H9 (cell line): ENCODE measurements at regions not wholly inside any gene's neighbourhood (a gene's known extent, or its start where the extent isn't known, plus 50 kb on each side); places are given as distances from the start of the nearest gene placed in this dataset.

Experiments used
- DNase-seq: peaks from one replicate; pipeline ENCODE4 v3.0.0-alpha.2; 2017
- H2AFZ ChIP-seq: one replicate; pipeline ENCODE4 v1.6.1; 2013; ENCODE audit warnings: mild to moderate bottlenecking, low read length, control low read depth, moderate library complexity
- H2AK5ac ChIP-seq: 2 replicates; pipeline ENCODE4 v1.6.1; 2013; ENCODE audit warnings: low read length, control low read depth, mixed read lengths; ENCODE audit not compliant: insufficient read length
- H2BK120ac ChIP-seq: one replicate; pipeline ENCODE4 v1.6.1; 2013; ENCODE audit warnings: low read depth, mild to moderate bottlenecking, low read length, control low read depth, inconsistent platforms; ENCODE audit not compliant: poor library complexity, severe bottlenecking
- H2BK12ac ChIP-seq: 2 replicates; pipeline ENCODE4 v1.6.1; 2013; ENCODE audit warnings: low read length, control low read depth, mixed read lengths, low read depth; ENCODE audit not compliant: insufficient read length
- H2BK15ac ChIP-seq: 2 replicates; pipeline ENCODE4 v1.6.1; 2013; ENCODE audit warnings: low read depth, low read length, control low read depth
- H2BK20ac ChIP-seq: one replicate; pipeline ENCODE4 v1.6.1; 2013; ENCODE audit warnings: low read depth, mild to moderate bottlenecking, low read length, control low read depth, inconsistent platforms; ENCODE audit not compliant: poor library complexity, severe bottlenecking
- H2BK5ac ChIP-seq: 2 replicates; pipeline ENCODE4 v1.6.1; 2013; ENCODE audit warnings: low read length, control low read depth, mixed read lengths; ENCODE audit not compliant: insufficient read length
- H3K14ac ChIP-seq: 2 replicates; pipeline ENCODE4 v1.6.1; 2013; ENCODE audit warnings: low read length, control low read depth; ENCODE audit not compliant: insufficient read depth
- H3K18ac ChIP-seq: 2 replicates; pipeline ENCODE4 v1.6.1; 2013; ENCODE audit warnings: low read depth, mild to moderate bottlenecking, mixed read lengths, low read length, control low read depth; ENCODE audit not compliant: insufficient read length
- H3K23ac ChIP-seq: 2 replicates; pipeline ENCODE4 v1.6.1; 2013; ENCODE audit warnings: low read length, control low read depth, mixed read lengths, low read depth; ENCODE audit not compliant: insufficient read length
- H3K23me2 ChIP-seq: 2 replicates; pipeline ENCODE4 v1.6.1; 2013; ENCODE audit warnings: low read depth, mild to moderate bottlenecking, mixed read lengths, low read length, control low read depth; ENCODE audit not compliant: insufficient read length, poor library complexity, severe bottlenecking
- H3K27ac ChIP-seq: 2 replicates; pipeline ENCODE4 v1.5.1; 2013; ENCODE audit warnings: low read length, control low read depth, mixed read lengths, low read depth; ENCODE audit not compliant: insufficient read length
- H3K27me3 ChIP-seq: 2 replicates; pipeline ENCODE4 v1.6.1; 2013; ENCODE audit warnings: low read length, control low read depth, inconsistent platforms; ENCODE audit not compliant: insufficient read depth
- H3K4ac ChIP-seq: 2 replicates; pipeline ENCODE4 v1.6.1; 2013; ENCODE audit warnings: low read depth, mild to moderate bottlenecking, control low read depth, inconsistent platforms, low read length, moderate library complexity
- H3K4me1 ChIP-seq: 2 replicates; pipeline ENCODE4 v1.6.1; 2013; ENCODE audit warnings: low read length, control low read depth, inconsistent platforms; ENCODE audit not compliant: insufficient read depth
- H3K4me2 ChIP-seq: 2 replicates; pipeline ENCODE4 v1.6.1; 2013; ENCODE audit warnings: low read length, control low read depth, mixed read lengths; ENCODE audit not compliant: insufficient read length, insufficient read depth
- H3K56ac ChIP-seq: 2 replicates; pipeline ENCODE4 v1.6.1; 2013; ENCODE audit warnings: low read depth, mild to moderate bottlenecking, mixed read lengths, low read length, control low read depth; ENCODE audit not compliant: insufficient read length
- H3K79me1 ChIP-seq: 2 replicates; pipeline ENCODE4 v1.6.1; 2013; ENCODE audit warnings: low read depth, mild to moderate bottlenecking, moderate library complexity, low read length, control low read depth, inconsistent platforms; ENCODE audit not compliant: insufficient read depth, poor library complexity, severe bottlenecking
- H3K79me2 ChIP-seq: 2 replicates; pipeline ENCODE4 v1.6.1; 2013; ENCODE audit warnings: low read length, control low read depth, inconsistent platforms; ENCODE audit not compliant: insufficient read depth
- H3K9ac ChIP-seq: 2 replicates; pipeline ENCODE4 v1.6.1; 2013; ENCODE audit warnings: low read length, control low read depth, mixed read lengths; ENCODE audit not compliant: insufficient read length; ENCODE audit errors: extremely low read depth
- H3K9me3 ChIP-seq: one replicate; pipeline ENCODE4 v1.6.1; 2013; ENCODE audit warnings: low read depth, low read length, inconsistent platforms; ENCODE audit not compliant: control insufficient read depth
- H3T11ph ChIP-seq: one replicate; pipeline ENCODE4 v1.6.1; 2013; ENCODE audit warnings: mild to moderate bottlenecking, low read length, control low read depth, inconsistent platforms
- H4K20me1 ChIP-seq: one replicate; pipeline ENCODE4 v1.6.1; 2013; ENCODE audit not compliant: control insufficient read depth, insufficient read length, insufficient read depth
- H4K5ac ChIP-seq: 2 replicates; pipeline ENCODE4 v1.6.1; 2013; ENCODE audit warnings: low read depth, mild to moderate bottlenecking, mixed read lengths, low read length, control low read depth; ENCODE audit not compliant: insufficient read length
- H4K8ac ChIP-seq: replicated peaks from 2 replicates; pipeline ENCODE4 v1.6.1; 2013; ENCODE audit warnings: low read length, control low read depth, mixed read lengths, low read depth; ENCODE audit not compliant: insufficient read length
- H4K91ac ChIP-seq: 2 replicates; pipeline ENCODE4 v1.6.1; 2013; ENCODE audit warnings: low read depth, mild to moderate bottlenecking, moderate library complexity, mixed read lengths, low read length, control low read depth; ENCODE audit not compliant: insufficient read length
- H3K27ac Mint-ChIP-seq, 3 experiments: 2 replicates in 2 of 3; 3 replicates in 1 of 3; pipeline ENCODE4 v1.8.0; 2020 to 2021; ENCODE audit warnings: mixed read lengths in 3 of 3, mild to moderate bottlenecking in 1 of 3, moderate library complexity in 1 of 3
- H3K27me3 Mint-ChIP-seq: 2 replicates; pipeline ENCODE4 v1.8.0; 2021; ENCODE audit warnings: low read depth, mild to moderate bottlenecking, moderate library complexity, mixed read lengths
- H3K36me3 Mint-ChIP-seq, 3 experiments: 2 replicates in 2 of 3; 3 replicates in 1 of 3; pipeline ENCODE4 v1.8.0; 2020 to 2021; ENCODE audit warnings: low read depth in 3 of 3, mixed read lengths in 3 of 3; ENCODE audit not compliant: insufficient read depth in 1 of 3
- H3K4me1 Mint-ChIP-seq, 2 experiments: 2 replicates each; pipeline ENCODE4 v1.8.0; 2020; ENCODE audit warnings: mixed read lengths in 2 of 2
- H3K4me3 Mint-ChIP-seq, 2 experiments: 2 replicates in 1 of 2; 3 replicates in 1 of 2; pipeline ENCODE4 v1.8.0; 2020 to 2021; ENCODE audit warnings: mild to moderate bottlenecking in 2 of 2, mixed read lengths in 2 of 2, moderate library complexity in 1 of 2
- H3K9me3 Mint-ChIP-seq, 2 experiments: 2 replicates in 1 of 2; 3 replicates in 1 of 2; pipeline ENCODE4 v1.8.0; 2020; ENCODE audit warnings: mild to moderate bottlenecking in 2 of 2, mixed read lengths in 2 of 2, moderate library complexity in 1 of 2
- CTCF ChIP-seq: fragments of 200-600 bp; sonication (generic); conservative IDR thresholded peaks from 3 replicates; pipeline ENCODE4 v1.8.0; 2021; ENCODE audit warnings: antibody characterized with exemption, mild to moderate bottlenecking
- WGBS: extraction: QIAGEN DNeasy Blood & Tissue Kit; methylation state at CpG from one replicate; pipeline ENCODE4 v1.1.7; 2013; ENCODE audit warnings: missing lambda C conversion rate, low lambda C conversion rate, mixed read lengths; ENCODE audit not compliant: insufficient read length; ENCODE audit errors: extremely low coverage; 5-methylcytosine and 5-hydroxymethylcytosine counted together

- H3T11ph ChIP-seq = no peak overlapping the region
- H2BK15ac ChIP-seq = no peak overlapping the region
- Mint-ChIP-seq H3K36me3 (no peaks in the 10 kb centered on the region), H3K9me3 (no peaks in the 10 kb centered on the region), H3K27me3 (no peaks in the 10 kb centered on the region), H3K27ac (no peak overlapping the region), H3K4me1 (peaks cover 0 to 2% of the 10 kb centered on the region in 2 experiments; a peak in 2 of 4 replicates), H3K4me3 (no peak overlapping the region)
- no peak overlapping the region for H4K91ac ChIP-seq
- no peak overlapping the region for H3K9ac ChIP-seq
- no peaks in the 10 kb centered on the region for H3K4me1 ChIP-seq
- H3K23ac ChIP-seq = no peak overlapping the region
- no peaks in the 10 kb centered on the region for H3K79me1 ChIP-seq
- H2BK120ac ChIP-seq = no peak overlapping the region
- no peaks in the 10 kb centered on the region for H3K79me2 ChIP-seq
- no peaks in the 10 kb centered on the region for H4K20me1 ChIP-seq
- no peak for TF ChIP-seq CTCF
- no peak overlapping the region for H2BK20ac ChIP-seq
- H3K27ac ChIP-seq = no peak overlapping the region
- H3K4me2 ChIP-seq = no peak overlapping the region
- DNase-seq = no peak
- no peaks in the 10 kb centered on the region for H3K27me3 ChIP-seq
- H3K23me2 ChIP-seq = no peaks in the 10 kb centered on the region
- H4K8ac ChIP-seq = no peak overlapping the region
- H3K56ac ChIP-seq = no peak overlapping the region
- no peak overlapping the region for H2BK5ac ChIP-seq
- WGBS = no CpG with 5 or more reads among the region's 2 CpGs
- no peak overlapping the region for H3K4ac ChIP-seq
- no peak overlapping the region for H3K14ac ChIP-seq
- H3K18ac ChIP-seq = no peak overlapping the region
- no peak overlapping the region for H2AFZ ChIP-seq
- H4K5ac ChIP-seq = no peak overlapping the region
- no peaks in the 10 kb centered on the region for H3K9me3 ChIP-seq
- no peak overlapping the region for H2AK5ac ChIP-seq
- no peak overlapping the region for H2BK12ac ChIP-seq
Observed at GRCh38 chr13:73242515-73243015, 183.8 kb downstream of the KLF5 start.
